ENCODE measurements at regions not wholly inside any gene's neighbourhood (a gene's known extent, or its start where the extent isn't known, plus 50 kb on each side); places are given as distances from the start of the nearest gene placed in this dataset.

DNA sequence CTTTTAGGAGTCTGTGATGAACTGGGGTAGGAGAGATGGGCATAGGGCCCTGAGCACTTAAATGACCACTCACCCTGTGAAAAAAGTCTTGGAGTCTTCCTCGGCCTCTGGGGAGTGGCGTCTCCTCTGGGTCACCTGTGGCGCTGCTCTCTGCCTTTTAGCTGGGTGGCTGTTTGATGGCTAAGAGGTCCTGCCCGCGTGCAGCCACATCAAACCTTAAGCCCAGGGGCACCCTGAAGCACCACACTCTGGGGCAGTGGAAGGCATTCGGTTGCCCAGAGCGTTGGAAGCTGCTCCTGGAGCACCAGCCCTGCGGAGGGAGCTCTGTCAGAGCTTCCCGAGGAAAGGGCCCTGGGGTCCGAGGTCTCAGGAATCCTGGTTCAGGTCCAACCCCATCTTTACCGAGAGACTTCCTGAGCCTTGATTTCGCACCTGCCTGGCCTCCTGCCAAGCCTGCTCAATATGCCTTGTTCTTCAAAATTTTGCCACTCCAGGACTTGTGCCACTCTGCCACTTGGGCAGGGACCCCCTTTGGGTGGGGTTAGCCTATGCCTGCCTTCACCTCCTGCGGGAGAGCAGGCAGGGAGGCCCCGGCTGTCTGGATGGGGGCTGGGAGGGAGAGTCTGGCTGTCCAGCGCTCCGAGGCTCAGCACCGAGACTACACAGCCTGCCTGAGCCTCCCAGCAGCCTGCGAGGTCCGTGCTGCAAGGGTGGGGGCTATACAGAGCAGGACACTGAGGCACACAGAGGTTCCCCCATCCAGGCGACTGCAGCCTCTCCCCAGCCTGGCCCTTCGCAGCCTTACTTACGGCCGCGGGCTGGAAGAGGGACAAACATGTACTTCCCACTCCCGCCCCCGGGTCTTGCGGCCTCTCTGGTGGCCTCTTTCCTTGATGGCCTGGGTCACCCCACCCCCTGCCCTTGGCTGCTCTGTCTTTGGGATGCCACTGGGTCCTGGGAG, 63.4 kb upstream of the RNU6ATAC start:
- DNase-seq (ENCODE audit: low read depth) = no peak

DNA sequence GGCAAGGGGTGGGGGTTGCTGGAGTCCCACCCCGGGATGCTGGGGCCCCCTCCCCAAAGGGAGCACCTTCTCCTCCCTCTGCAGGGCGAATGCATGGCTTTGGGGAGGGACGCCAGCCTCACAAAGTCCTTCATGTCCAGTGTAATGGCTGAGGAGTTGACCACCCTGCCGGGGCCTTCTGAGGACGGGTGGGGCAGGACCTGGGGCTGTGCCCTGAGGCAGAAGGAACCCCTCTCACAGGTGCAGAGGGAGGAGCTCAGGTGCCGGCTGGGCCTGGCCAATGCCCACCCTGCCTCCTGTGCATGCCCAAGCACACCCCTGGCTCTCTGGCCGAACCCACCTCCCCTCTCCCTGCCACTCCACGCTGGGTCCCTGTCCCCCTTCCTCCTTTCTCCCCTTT, 64.3 kb upstream of the RNU6ATAC start:
- no peak for DNase-seq (ENCODE audit: low read depth)

DNA sequence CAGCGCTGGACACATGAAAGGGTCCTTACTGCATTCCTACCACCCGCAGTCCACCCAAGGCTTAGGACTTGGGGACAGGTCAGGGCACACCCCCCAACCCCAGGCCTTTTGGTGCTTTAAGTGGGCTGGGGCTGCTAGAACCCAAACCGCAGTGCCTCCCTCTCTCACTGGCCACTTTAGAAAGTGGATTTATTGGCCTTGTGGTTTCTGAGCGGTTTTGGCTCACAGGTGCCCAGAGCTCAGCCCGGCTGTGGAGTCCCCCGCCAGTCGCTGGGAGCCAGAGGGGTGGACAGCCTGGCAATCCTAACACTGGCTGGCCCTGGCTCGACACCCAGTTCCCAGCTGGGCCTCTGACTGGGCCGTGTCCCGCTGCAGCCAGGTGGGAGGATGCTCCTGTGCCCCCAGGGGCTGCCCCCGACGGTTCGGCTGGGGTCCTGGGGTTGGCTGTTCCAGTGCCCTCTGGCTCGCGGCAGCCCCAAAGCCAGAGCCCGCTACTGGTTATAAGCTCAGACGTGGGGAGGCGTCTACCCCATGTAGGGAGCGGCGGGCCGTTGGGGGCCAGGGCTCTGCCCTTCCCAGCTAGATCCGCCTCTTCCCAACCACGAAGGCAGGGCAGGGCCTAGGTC, 65.2 kb upstream of the RNU6ATAC start:
- DNase-seq (ENCODE audit: low read depth) = no peak

DNA sequence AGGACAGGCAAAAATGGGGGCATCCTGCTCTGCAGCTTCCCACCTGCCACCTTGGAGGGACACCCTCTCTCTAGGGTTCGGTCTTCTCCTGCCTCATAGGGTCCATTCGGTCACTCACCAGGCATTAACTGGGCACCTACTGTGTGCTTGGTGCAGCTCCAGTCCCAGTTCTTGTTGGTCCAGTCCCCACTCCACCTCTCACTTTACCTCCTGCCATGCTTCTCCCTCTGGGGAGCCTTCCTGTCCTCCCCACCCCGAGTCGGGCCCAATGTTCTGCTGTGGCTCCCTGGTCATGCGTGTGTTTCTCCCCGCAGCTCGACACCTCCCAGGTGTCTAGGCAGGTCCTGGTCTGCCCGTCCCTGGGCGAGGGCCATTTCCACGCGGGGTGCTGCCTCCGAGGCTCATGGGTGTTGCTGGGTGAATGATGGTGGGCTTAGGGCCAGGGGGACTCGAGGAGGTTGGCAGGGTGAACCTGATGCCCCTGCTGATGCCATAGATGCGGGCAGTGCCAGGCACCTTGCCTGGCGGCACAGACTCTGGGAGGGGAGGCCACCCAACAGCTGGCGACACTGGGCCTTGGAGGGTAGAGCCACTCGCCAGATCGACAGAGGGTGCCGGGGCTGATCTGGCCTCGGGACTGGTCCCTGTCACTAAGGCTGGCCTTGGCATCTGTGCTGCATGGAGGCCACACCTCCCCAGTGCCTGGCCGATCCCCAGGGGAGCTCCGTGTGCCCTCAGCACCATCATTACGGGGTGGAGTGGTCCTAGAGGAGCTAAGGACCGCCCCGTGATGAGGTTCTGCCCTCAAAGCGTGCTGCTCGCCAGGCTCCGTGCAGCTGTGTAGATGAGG, 66.0 kb upstream of the RNU6ATAC start:
- no peak for DNase-seq (ENCODE audit: low read depth)

DNA sequence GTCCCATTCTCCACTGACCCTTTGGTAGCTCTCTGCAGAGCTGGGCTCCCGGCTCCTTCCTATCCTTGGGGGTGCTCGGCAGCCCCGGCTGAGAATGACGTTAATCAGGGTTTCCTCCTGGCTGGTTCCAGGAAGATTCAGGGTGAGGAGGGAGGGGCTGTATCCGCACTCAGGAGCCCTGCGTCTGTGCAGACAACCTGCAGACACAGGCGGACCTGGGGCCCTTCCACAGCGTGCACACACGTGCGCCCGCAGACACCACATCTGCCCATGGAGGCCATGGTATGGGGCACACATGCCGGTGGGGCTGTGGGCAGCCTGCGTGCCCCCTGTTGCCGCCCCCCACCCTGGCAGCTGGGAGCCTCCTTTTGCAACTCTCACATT, 66.6 kb upstream of the RNU6ATAC start:
- DNase-seq (ENCODE audit: low read depth) = no peak

DNA sequence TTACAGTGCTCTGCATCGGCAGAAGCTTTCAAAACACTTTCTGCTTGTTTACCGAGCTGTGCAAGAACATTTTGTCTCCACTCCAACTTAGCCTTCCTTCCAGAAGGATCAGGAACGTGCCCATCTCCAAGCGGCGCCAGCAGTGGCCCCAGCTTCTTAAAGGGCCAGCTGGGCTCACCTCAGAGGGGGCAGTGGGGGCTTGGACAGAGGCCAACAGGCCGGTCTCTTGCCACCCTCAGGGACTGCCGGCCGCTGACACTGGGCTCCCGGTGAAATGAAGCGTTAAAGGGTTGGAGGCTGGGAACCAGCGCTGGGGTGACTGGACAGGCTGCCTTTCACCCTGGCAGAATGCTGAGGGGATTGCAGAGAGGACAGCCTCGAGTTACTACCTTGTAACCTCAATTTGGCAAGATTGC, 67.0 kb upstream of the RNU6ATAC start:
- DNase-seq (ENCODE audit: low read depth) = no peak

DNA sequence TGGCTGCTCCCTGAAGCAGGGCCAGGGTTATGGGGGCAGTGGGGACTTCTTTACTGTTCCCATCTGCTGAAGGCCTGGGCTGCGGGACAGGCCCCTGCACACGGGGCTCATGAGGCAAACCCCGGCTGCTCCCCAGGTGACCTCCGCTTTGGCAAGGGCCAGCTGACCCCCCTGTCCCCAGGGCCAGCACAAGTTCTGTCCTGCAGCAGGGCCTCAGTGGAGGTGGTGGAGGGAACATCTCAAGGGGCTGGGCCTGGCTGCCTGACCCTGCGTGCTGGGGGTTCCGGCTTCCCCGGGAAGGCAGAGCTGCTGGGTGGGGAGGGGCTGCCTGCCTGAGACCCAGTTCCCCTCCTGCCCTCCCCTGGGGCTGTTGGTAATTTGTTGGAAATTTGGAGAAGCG, 67.4 kb upstream of the RNU6ATAC start:
- DNase-seq (ENCODE audit: low read depth) = no peak

DNA sequence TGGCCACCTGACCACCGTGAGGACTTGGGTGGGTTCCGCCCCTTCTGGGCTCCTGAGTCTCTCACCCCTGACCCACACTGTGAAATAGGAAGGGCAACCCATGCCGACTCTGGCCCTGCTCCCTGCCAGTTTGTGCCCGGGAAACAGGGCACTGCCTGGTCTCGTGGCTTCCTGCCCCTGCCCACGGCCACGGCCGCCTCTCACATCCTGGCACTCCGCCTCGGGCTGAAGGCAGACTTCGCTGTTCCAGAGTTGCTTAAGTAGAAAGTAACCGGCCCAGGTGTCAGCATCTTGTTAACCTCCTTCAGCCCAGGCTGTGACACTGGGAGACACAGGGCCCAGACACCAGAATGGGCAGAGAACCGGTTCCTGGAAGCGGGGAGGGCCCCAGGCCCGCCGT, 68.7 kb upstream of the RNU6ATAC start:
- DNase-seq (ENCODE audit: low read depth) = no peak

DNA sequence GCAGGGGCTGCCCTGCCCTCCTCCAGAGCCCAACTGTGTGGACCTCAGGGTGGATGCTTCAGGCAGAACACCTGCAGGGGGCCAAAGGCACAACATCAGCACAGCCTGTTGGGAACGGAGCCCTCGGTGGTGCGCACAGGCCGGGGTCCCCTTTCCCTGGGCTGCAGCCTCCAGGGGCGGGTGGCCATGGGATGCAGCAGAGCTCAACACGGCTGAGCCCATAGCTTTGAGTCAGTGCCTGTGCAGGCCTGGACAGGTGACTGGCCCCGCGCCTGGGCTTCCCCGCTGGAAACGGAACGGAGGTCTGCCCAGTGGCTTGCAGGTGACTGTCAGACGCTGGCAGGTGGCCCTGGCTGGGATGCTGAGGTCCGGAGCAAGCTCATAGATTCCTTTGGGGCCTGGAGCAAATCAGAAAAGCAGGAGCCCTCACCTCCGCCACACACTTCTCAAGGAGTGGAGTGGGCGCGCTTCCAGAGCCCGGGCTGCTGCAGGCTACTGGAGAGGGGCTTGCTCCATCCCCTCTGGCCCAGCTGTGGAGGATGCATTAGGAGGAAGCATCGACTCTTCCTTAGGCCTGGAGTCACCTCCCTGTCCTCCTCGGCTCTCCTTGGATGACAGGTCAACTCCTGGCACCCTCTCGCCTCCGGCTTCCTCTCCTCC, 69.8 kb upstream of the RNU6ATAC start:
- no peak for DNase-seq (ENCODE audit: low read depth)

DNA sequence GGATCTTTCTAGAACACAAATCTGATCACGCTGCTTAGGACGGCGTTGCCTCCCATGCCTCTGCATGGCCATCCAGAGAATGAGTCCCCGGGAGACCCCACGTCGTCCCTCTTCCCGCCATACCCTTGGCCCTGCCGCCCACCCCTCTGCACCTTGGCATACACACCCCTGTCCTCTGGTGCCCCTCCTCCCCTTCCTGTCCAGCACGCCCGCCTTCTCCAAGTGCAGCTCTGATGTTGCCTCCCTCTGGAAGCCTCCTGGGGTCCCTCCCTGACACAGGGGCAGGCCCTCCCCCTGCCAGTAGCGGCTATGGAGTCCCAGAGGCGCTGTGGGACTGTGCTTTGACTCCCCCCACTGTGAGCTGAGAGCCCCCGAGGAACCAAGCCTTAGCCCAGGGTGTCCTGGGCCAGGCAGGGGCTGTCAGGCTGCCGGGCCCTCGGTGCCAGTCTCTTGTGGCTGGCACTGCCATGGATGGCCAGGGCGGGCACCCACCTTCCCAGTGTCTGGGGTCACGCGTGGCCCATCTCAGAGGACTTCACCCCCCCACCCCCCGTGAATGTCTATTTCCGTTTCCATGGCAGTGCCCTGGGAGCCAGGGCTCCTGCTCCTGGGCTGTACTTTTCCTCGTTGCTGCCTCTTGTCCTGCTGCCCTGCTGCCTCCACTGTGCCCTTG, 70.5 kb upstream of the RNU6ATAC start:
- DNase-seq (ENCODE audit: low read depth) = no peak

DNA sequence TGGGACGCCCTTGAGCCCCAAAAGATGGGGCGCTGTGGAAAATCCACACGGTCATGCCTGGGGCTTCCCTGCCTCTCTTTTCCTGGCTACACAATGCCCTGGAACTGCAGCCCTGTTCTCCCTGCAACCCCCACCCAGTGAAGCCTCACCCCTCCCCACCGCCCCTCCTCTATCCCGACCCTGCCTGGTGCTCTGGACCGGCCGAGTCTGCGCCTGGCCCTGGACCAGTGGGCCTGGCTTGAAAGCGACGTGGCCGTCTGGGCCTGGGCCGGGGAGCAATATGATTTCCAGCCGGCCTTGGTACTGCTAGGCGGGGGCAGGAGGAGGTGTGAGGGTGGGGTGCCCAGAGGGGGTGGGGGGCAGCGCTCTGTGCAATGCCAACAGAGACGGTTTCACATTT, 71.0 kb upstream of the RNU6ATAC start:
- DNase-seq (ENCODE audit: low read depth) = no peak

DNA sequence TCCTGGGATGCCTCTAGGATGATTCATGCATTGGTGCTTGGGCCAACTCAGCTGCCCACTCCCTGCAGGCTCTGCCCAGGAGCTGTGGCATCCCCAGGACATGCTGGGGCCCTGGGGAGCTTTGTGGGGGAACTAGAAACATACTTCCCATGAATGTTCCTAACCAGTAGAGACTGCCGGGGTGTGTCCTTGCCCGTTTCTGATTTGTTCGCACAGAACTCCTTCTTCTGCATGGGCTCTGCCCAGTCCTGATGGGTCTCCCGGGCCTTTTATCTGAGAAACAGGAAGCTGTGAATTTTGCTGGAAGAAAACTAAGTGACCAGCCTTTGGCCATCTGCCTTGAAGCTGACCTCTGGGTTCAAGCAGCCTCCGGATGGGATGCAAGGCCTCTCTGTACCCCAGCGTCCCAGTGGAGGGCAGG, 71.6 kb upstream of the RNU6ATAC start:
- DNase-seq (ENCODE audit: low read depth) = no peak

DNA sequence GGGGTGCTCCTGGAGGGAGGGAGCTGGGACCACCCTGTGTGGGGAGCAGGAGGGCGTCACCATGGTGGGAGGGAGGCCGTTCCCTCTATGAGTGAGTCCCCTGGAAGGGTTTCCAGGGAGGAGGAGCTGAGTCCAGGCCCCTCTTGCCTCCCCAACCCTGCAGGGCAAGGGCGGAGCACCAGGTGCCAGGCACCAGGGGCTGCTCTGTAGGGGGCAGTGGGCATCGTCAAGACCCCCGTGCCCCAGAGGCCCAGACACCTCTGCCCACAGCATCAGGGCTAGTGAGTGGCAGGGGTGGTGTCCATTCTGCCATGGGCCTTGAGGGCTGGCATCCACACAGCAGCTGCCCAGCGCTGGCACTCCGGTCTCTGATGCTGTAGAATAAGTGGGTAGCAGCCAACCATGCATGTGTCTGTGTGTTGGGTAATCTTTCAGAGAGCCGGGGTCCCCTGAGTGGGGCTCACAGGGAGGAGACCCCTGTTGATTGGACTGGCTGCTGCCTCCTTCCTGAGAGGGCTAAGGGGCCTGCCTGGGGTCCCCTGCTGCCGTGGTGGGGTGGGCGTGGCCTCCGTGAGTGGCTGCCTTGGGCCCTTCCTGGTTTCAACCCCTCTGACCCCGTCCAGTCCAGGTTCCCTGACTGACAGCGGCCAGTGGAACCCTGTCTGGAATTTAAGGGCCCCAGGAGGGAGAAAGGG, 72.7 kb upstream of the RNU6ATAC start:
- no peak for DNase-seq (ENCODE audit: low read depth)

DNA sequence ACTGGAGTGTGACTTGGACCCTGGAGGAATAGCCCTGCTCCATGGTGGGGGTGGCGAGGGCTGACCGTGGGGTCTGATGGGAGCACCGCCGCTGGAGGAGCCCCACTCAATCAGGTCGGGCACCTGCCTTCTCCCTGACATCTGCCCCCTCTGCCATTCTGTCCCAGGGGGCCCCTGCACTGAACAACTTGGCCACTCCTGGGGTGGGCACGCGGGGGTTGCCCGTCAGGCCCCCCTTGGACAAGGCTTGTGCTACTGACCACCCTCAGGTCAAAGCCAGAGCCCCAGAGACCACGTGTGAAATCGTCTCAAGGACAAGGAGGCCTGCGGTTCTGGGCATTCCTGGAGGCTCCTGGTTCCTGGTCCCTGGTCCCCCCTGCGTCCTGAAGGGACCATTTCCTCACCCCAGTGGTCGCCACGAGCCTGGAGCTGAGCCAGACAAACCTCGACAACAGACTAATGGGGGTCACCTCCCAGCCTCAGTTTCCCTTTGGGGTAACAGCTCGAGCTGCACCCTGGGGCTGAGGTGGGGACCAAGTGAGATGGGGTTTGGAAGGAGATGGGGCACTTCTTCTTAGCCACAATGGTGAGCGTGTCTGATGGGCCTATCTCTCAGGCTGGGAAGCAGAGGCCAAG, 73.4 kb upstream of the RNU6ATAC start:
- DNase-seq (ENCODE audit: low read depth) = no peak

DNA sequence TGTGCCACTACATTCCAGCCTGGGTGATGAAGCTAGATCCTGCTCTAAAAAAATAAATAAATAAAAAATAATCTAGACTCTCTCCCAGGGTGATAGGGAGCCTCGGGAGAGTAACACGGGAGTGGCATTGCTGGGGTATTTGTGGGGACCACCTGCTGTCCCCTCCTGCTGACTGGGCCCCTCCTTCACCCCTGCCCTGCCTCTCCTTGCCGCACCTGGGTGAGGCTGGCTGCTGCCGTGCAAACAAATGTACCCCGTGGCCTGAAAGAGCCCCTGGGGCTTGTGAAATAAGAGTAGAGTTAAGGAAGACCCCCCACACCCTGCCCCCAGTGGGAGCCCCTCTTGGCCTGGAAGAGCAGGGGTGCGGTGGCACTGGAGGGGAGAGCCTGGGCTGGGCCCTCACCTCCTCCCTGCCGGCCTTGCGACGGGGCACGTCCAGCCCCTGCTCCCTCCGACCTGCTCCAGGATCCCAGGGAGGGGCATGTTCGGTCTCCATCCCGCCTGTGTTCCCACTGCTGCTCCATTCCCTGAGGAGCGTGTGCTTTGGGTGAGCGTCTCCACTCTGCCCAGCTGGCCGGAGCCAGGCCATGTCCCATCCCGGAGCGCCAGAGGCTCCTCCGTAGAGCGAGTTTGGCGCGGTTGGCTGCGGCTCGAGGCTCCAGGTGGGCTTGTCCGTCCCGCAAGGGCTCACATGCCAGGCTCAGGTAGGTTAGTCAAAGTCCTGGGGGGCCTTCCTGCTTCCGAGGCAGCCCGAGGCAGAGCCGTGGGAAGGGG, 75.0 kb upstream of the RNU6ATAC start:
- DNase-seq (ENCODE audit: low read depth) = no peak

DNA sequence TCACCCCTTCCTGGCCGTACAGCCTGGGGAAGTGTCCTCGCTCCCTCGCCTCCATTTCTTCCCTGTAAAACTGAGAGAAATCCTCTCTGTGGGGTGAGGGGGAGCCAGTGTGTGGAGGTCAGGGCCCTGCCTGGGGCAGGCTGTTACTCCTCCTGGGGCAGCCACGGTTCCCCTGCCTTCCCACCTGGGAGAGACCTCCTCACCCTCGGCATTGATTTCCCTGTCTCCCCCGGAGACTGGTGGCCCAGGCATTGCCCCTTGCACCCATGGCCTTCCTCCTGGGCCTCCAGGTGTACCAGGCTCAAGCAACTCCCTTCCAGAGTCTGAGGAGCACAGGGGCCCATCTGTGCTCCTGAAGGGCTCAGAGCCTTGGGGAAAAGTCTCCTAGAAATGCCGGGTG, 75.6 kb upstream of the RNU6ATAC start:
- no peak for DNase-seq (ENCODE audit: low read depth)

DNA sequence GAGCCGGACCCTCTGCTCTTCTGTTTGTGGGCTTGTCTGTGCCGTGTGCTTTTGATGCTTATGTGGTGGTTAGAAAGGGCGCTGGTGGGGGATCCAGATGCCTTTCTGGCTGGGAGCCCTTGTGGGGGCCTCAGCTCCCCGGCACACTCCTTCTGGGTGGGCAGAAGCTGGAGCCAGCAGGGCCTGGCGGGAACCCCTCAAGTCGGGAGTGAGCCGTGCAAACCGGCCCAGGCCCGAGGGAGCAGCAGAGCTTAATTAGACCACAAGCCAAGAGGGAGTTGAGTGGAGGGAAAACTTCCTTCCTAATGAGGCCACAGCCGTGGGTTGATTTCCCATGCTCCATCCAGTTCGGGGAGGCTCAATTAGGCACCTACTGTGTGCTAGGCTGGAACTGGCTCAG, 76.0 kb upstream of the RNU6ATAC start:
- DNase-seq (ENCODE audit: low read depth) = no peak

DNA sequence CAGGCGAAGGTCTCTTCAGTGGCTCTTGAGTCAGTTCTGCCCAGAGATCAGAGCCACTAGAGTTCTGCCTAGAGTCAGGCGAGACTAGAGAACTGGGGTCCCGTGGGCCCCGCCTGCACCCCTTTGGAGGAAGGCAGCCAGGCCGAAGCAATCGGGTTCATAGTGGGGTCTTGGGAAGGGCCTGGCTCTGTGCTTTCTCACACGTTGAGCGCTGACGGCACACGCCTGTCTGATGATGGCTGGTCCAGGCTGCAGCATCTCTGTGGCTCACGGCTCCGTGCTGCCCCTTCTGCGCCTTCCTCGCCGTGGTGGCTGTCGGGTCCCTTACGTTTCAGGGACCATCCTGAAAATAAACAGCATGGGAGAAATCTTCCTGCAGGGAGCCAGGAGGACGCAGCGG, 78.3 kb upstream of the RNU6ATAC start:
- DNase-seq (ENCODE audit: low read depth) = no peak

DNA sequence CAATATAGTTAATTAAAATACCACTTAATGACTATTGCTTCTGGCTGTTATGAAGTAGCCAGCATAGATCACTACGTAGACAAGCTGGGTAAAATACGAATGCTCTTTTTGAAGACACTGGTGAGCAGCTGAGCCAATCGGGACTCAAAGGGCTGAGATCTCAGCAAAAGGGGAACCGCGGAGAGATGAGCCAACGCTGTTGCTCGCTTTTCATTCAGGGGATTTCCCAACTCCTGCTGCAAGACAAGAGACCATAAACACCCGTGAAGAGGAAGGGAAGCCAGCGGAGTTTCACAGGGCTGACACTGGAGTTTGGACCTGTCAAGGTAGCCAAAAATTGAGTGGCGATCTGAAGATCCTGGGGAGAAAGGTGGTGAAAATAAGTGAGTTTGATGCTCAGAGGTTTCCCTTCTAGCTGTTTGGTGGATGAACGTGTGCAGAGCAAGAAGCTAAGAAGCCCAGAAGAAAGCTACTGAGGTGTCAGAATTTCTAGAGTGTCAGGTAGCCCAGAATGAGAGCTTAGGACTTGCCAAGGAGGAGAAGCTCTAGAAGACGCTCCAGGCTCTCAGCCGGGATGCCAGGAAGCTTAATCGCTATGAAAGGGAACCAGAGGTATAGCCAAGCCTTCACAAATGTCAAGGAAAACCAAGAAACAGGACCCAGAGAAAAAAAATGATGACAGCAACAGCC, 79.6 kb upstream of the RNU6ATAC start:
- peak; percentile 33 for DNase-seq (ENCODE audit: low read depth)
